ENCODE measurements at regions not wholly inside any gene's neighbourhood (a gene's known extent, or its start where the extent isn't known, plus 50 kb on each side); places are given as distances from the start of the nearest gene placed in this dataset.

- TF ChIP-seq, protein P1, sequence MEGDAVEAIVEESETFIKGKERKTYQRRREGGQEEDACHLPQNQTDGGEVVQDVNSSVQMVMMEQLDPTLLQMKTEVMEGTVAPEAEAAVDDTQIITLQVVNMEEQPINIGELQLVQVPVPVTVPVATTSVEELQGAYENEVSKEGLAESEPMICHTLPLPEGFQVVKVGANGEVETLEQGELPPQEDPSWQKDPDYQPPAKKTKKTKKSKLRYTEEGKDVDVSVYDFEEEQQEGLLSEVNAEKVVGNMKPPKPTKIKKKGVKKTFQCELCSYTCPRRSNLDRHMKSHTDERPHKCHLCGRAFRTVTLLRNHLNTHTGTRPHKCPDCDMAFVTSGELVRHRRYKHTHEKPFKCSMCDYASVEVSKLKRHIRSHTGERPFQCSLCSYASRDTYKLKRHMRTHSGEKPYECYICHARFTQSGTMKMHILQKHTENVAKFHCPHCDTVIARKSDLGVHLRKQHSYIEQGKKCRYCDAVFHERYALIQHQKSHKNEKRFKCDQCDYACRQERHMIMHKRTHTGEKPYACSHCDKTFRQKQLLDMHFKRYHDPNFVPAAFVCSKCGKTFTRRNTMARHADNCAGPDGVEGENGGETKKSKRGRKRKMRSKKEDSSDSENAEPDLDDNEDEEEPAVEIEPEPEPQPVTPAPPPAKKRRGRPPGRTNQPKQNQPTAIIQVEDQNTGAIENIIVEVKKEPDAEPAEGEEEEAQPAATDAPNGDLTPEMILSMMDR (conservative IDR thresholded peaks at IDR 0.05; ENCODE audit: low read depth, low read length) = no peak
- TF ChIP-seq EZH2 (IDR thresholded peaks at IDR 0.05; ENCODE audit: low read length, unreplicated experiment) (no peak), EZH2phosphoT487 (IDR thresholded peaks at IDR 0.05; ENCODE audit: borderline replicate concordance, low read length) (no peak)
These were observed 402.0 kb upstream of the TNRC6C start for GRCh38 chr17:77556383-77557061.

All from PC-3 (cell line).